ENCODE measurements at regions not wholly inside any gene's neighbourhood (a gene's known extent, or its start where the extent isn't known, plus 50 kb on each side); places are given as distances from the start of the nearest gene placed in this dataset.

DNA sequence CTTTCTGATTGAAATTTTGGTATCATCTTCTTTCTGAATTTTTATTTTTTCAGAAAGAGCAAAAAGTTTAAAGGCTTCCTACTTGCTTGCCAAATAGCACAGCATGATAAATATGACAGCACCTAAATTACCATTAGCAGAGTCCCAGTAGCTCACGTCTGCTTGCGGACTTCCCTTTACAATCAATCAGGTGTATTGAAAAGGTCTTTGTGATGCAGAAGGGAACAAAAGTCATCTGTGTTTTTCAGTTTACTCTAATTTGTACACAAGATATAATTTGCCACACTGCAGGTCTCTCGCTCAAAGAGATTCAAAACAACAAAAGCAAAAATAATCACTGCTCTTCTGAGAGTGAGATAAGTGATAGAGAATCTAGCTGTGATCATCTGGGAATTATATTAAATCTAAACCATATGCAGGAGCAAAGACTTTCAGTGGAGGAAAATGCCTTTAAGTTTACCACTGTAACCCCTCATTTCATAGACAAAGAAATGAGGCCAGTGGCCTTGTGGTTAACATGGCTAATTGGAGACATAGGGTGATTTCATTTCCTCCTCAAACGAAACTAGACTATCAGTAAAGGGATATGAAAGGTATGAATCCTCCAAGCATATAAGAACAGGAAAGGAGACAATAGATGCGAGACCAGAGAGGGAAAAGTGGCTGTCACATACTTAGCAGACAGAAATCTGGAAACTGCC, 240.8 kb upstream of the TMPO start:
- DNase-seq (ENCODE audit: low read depth): no peak
- Histone ChIP-seq H3K36me3 (ENCODE audit: control insufficient read depth, insufficient read depth, low read length) (no peaks in the 10 kb centered on the region), H3K27me3 (ENCODE audit: control insufficient read depth, insufficient read depth, low read length) (no peaks in the 10 kb centered on the region), H3K4me3 (ENCODE audit: low read depth, low read length) (no peak overlapping the region)
- TF ChIP-seq, protein P1, sequence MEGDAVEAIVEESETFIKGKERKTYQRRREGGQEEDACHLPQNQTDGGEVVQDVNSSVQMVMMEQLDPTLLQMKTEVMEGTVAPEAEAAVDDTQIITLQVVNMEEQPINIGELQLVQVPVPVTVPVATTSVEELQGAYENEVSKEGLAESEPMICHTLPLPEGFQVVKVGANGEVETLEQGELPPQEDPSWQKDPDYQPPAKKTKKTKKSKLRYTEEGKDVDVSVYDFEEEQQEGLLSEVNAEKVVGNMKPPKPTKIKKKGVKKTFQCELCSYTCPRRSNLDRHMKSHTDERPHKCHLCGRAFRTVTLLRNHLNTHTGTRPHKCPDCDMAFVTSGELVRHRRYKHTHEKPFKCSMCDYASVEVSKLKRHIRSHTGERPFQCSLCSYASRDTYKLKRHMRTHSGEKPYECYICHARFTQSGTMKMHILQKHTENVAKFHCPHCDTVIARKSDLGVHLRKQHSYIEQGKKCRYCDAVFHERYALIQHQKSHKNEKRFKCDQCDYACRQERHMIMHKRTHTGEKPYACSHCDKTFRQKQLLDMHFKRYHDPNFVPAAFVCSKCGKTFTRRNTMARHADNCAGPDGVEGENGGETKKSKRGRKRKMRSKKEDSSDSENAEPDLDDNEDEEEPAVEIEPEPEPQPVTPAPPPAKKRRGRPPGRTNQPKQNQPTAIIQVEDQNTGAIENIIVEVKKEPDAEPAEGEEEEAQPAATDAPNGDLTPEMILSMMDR (IDR thresholded peaks at IDR 0.05; ENCODE audit: insufficient read depth, low read length, poor library complexity, severe bottlenecking): no peak

DNA sequence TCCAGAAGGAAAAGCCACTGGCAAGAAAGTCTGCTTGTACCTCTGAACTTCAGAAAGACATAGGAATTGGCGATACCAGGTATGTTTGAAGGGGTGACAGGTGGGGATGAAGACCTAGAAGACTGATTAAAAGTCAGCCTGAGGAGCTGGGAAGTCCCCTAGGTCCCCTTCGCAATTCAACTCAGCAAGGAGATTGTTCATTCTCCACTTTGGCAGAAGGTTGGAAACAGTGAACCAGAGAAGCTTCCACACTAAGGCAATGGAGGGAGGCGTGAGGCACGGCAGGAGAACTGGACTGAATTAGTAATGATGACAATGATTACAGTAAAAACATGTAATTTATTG, 240.3 kb upstream of the TMPO start:
- H3K4me3 ChIP-seq (ENCODE audit: low read depth, low read length): no peak overlapping the region
- H3K36me3 ChIP-seq (ENCODE audit: control insufficient read depth, insufficient read depth, low read length): no peaks in the 10 kb centered on the region
- no peaks in the 10 kb centered on the region for H3K27me3 ChIP-seq (ENCODE audit: control insufficient read depth, insufficient read depth, low read length)
- TF ChIP-seq, protein P1 (IDR thresholded peaks at IDR 0.05; ENCODE audit: insufficient read depth, low read length, poor library complexity, severe bottlenecking): no peak
- no peak for DNase-seq (ENCODE audit: low read depth)

DNA sequence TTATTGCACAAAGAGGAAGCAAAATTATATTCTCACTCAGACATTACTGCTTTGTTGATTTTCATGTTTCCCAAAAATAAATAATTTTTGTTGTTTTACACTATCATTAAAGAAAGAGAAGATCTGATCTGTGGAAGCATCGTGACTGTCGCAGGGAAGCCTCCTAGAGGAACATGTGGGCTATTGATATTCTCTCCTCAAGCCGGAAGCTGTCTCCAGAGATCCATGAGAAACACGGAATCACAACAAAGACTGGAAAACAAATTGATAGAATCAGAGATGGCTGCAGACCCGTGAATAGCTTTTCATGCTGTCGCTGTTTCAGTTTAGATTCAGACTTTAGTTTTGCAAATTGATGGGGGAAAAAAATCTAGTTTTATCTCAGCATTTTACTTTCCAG, 235.2 kb upstream of the TMPO start:
- no peak for DNase-seq (ENCODE audit: low read depth)
- Histone ChIP-seq H3K27me3 (ENCODE audit: control insufficient read depth, insufficient read depth, low read length) (no peaks in the 10 kb centered on the region), H3K4me3 (ENCODE audit: low read depth, low read length) (no peak overlapping the region), H3K36me3 (ENCODE audit: control insufficient read depth, insufficient read depth, low read length) (no peaks in the 10 kb centered on the region)
- TF ChIP-seq, protein P1 (IDR thresholded peaks at IDR 0.05; ENCODE audit: insufficient read depth, low read length, poor library complexity, severe bottlenecking): no peak

DNA sequence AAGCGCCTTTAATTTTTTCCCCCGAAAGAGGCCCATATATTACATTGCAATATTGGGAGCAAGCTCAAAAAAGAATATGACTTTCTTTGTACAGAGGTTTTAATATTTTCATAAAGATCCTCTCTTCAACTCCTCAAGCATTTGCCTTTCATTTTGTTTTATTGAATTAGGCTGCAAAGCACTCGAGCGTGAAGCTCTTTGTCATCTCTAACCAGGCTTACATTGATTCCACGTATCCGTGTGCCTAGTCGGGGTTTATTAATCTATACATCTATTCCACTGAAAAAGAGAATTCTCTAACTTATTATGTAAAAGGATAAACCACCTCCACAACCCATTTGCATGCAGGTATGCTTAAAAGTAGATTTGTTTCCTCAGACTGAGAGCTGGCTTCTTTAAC, 234.8 kb upstream of the TMPO start:
- Histone ChIP-seq H3K27me3 (ENCODE audit: control insufficient read depth, insufficient read depth, low read length) (no peaks in the 10 kb centered on the region), H3K4me3 (ENCODE audit: low read depth, low read length) (no peak overlapping the region), H3K36me3 (ENCODE audit: control insufficient read depth, insufficient read depth, low read length) (no peaks in the 10 kb centered on the region)
- DNase-seq (ENCODE audit: low read depth): no peak
- TF ChIP-seq, protein P1 (IDR thresholded peaks at IDR 0.05; ENCODE audit: insufficient read depth, low read length, poor library complexity, severe bottlenecking): no peak

DNA sequence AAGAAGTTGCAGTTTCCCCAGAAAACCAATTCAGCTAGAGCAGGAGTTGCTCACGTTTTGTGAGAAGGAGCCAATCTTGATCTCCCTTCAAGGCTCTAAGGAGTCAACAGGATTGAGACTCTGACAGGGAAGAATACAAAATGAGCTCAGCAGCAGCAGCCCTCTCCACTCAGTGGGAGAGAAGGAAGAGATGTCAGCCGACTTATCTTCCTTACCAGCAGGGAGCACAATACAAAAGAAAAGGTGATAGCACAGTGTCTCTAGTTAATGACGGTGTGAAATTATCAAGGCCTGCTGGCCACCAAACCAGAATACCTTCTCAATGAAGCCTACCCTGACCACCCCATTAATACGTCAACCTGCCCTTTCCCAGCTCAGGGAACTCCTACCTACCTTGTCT, 223.6 kb upstream of the TMPO start:
- no peak for DNase-seq (ENCODE audit: low read depth)
- no peaks in the 10 kb centered on the region for H3K36me3 ChIP-seq (ENCODE audit: control insufficient read depth, insufficient read depth, low read length)
- no peak overlapping the region for H3K4me3 ChIP-seq (ENCODE audit: low read depth, low read length)
- no peaks in the 10 kb centered on the region for H3K27me3 ChIP-seq (ENCODE audit: control insufficient read depth, insufficient read depth, low read length)
- TF ChIP-seq, protein P1 (IDR thresholded peaks at IDR 0.05; ENCODE audit: insufficient read depth, low read length, poor library complexity, severe bottlenecking): no peak

Measured in kidney epithelial cell (primary cell).